HG02678 (cell line): ENCODE measurements at regions not wholly inside any gene's neighbourhood (a gene's known extent, or its start where the extent isn't known, plus 50 kb on each side); places are given as distances from the start of the nearest gene placed in this dataset.

ENCODE experiments used
- ATAC-seq: cut with Tn5 transposase; IDR thresholded peaks from one replicate; pipeline ENCODE4 v1.9.1; 2021; ENCODE audit warnings: mild to moderate bottlenecking, moderate library complexity; ENCODE audit not compliant: unreplicated experiment

- no peak for ATAC-seq
Observed at GRCh38 chr3:59547874-59548273, 498.0 kb upstream of the CFAP20DC start.

DNA sequence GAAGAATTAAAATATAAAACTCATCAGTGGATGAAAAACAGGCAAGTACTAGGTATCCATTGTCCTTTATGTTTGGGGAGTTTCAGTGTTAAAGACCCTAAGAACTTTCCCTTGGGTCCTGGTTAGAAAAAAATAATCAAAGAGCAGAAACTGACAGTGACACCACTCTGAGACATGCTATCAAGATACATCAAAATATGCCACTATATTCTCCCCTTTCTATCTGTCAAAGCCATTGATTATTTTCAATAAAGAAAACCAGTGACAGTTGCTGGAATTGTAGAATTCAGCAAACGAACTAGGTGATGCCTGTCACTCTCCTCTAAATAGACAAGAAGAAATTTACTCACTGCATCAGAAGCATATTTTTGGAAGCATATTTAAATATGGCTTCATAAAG lies 496.7 kb upstream of the CFAP20DC start:
- ATAC-seq: no peak

DNA sequence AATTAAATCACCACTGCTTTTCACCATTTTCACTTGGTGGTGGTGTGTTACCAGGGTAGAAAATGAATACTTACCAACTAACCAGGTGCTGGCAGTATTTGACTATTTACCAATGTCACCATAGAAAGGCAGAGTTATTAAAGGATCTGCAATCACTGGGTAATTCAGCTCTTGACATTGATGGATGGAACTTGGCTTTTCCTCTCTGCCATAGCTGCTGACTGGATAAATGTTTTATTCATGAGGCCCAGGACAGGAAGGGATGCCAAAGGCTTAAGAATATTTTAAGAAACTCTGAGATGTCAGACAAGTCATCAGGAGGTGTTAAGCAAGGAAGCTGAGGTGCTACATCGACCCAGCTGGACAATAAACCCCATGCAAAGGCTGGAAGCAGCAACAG lies 495.5 kb upstream of the CFAP20DC start:
- ATAC-seq: no peak

DNA sequence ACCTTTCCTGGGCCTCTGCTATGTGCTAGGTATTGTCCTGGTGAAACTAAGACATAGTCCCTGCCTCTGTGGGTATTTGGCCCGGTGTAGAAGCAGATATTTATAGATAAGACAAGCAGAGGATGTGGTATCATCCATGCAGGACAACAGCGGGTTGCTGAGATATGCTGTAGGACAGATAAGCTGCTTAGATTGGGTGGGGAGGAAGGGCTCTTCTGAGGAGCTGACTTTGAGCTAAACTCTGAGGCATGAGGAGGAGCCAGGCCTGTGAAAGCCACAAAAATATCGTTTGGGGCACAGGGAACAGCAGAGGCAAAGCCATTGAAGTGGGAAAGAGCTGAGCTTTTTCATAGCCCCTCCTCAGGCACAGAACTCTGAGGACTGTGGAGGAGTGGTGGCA lies 492.5 kb upstream of the CFAP20DC start:
- no peak for ATAC-seq

- ATAC-seq: peak; percentile 91
Observed at GRCh38 chr3:59540696-59541095, 490.9 kb upstream of the CFAP20DC start.

DNA sequence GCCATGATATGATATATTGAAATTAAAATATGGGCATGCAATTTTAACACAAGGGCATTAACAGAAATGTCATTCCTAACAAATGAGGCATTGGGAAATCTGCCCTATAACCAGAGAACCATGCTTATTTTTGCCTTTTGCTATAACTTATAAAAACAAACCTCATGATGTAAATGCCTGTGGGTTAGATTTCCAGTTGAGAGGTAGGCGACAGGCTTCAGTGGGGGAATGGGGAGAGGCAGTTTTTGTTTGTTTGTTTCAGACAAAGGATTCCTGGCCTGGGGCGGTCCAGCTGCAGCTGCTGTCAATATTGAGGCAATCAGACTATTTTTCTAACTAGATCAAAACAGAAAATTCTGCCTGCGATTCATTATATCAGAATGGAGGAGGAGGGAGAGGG lies 490.4 kb upstream of the CFAP20DC start:
- ATAC-seq: no peak

DNA sequence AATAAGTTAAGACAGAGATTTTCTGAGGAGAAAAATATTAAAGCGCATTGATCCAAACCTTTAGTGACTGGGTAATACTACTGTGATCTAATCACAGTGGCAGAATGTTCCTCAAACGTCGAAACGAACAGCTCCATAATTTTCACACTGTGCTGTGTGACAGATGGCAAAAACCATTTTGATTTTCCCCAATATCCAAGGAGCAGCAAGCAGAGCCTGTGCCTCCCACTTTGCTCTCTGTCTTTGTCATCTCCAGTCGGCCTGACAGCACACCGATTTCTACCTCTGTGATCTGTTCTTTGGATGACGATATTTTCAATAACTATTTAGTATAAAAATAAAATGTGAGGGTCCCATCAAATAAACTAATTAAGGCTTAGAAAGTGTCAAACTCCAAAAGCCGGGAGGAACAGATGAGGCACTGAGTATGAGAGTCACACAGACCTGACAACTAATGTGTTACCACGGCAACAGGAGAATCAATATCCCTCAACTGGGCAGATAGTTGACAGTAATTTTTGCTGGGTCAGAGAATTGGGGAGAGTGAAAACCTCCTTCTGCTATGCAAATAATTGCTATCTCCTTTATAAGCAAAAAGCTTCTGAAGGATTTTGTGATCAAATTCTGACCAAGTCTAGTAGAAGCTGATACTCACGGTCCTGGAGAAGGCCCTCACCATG lies 489.1 kb upstream of the CFAP20DC start:
- ATAC-seq: no peak

- ATAC-seq: no peak
Observed at GRCh38 chr3:59535791-59536221, 486.0 kb upstream of the CFAP20DC start.

DNA sequence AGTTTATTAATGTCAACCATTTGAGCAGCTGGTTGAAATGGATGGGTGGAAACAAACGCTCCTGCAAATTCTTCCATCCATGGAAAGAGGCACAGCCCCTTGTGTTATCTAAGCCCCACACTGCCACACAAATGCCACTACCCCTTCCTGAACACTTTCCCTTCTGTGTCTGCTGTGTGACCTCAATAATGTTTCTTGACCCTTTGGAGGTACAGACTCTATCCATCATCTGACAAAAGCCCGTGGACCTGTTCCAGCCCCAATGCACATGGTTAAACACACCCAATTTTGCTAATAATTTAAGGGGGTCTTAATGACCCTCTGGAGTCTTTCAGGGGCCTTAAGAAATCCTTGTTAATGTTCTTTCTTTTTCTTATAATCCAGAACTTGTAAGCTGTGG lies 482.2 kb upstream of the CFAP20DC start:
- no peak for ATAC-seq

- ATAC-seq: no peak
Observed at GRCh38 chr3:59531066-59531745, 481.4 kb upstream of the CFAP20DC start.

DNA sequence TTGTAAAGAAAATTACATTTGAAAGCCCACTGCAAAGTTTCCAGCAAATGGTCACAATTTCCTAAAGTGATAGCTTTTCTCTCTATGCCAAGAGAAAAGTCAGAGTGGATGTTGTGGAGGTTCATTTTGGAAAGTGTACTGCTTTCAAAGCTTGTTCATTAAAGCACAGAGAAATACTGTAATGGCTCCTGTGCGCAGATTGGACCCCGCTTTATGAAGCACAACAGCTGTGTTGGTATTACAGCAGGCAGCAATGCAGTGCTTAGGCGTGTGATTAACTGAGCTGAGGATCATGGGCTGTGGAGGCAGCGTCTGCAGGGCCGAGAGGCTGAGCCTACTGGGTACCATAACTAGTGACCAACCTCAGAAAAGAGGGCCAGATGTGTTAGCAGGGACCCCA lies 478.4 kb upstream of the CFAP20DC start:
- no peak for ATAC-seq

DNA sequence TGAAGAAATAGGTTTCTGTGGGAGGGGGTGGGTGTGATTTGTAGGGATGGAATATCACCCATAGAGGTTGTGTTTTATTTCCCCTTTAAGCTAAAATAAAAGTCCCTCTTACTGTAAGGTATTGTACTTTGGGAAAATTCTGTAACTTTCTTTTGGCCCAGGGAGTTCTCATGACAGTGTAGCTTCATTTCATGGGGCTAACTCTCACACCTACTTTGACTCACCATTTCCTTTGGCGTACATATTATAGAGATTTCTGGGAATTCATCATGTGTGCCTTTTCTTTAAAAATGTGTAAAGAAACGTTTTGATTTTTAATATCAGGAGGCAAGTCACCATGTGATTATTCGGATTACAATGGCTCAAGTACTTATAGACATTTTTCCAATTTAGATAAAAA lies 477.7 kb upstream of the CFAP20DC start:
- no peak for ATAC-seq

- ATAC-seq: no peak
Observed at GRCh38 chr3:59526999-59527398, 477.2 kb upstream of the CFAP20DC start.

- no peak for ATAC-seq
Observed at GRCh38 chr3:59522550-59522949, 472.7 kb upstream of the CFAP20DC start.

DNA sequence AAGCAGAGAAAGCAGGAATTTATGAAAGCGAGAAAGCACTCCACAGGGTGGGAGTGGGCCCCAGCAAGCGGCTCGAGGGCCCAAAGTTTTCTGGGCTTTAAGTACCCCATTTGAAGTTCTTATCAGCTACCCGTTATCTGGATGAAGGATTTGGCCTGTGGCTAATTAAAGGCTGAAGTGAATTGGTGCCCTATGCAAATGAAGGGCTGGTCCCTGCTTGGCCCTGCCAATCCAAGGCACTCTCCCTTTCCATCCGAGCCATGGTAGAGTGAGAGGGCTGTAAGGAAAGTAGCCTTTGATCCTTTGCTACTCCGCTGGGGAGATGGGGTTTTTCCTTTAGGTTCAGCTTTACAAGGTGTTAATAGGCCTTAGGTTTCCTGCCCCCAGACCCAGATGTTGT lies 469.3 kb upstream of the CFAP20DC start:
- no peak for ATAC-seq

GRCh38 chr3:59518283-59519055 lies 468.6 kb upstream of the CFAP20DC start:
- ATAC-seq: no peak

GRCh38 chr3:59517388-59517787 lies 467.6 kb upstream of the CFAP20DC start:
- no peak for ATAC-seq

GRCh38 chr3:59515966-59516365 lies 466.1 kb upstream of the CFAP20DC start:
- ATAC-seq: no peak

DNA sequence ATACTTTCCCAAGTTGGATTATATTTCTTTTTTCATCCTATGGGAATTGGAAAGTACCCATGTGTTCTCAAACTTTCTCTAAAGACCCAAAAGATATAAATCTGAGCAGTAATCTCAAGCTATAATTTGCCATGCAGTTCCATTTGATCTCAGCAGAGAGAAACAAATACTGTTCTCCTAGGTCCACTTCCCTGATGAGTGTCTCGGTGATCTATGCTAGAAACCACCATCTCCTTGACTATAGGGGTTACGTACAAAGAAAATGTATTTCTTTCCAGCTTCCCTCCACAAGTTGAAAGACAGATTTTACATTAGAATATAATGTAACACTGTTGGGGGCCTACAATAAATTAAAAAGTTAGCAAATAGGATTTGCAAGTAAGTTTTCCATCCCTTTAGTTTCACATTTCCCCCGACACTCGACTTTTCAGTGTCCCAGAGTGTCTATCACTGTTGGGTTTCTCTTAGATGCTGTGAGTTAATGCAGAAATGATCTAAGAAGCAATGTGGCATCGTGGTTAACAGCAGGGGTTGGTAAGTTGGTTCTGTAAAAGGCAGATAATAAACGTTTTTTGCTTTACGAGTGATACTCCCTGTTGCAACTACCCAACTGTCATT lies 465.1 kb upstream of the CFAP20DC start:
- ATAC-seq: no peak

DNA sequence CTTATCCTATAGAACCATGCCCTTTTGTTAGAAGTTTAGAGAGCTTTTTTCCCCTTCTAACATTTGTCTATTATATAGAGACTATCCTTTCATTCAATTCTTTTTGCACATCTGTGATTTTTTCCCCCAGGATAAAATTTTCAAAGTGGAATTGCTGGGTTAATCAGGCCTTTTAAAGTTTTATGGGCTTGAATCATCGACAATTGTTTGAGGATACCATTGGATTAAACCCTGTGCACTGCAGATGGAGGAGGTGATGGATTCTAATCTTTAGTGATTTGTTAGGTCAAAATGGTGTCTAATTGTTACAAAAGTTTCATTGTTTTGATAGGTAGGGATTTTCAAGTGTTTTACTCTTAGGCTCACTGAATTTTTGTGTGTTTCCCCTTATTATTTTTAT lies 463.7 kb upstream of the CFAP20DC start:
- ATAC-seq: no peak

- ATAC-seq: no peak
Observed at GRCh38 chr3:59512066-59512465, 462.2 kb upstream of the CFAP20DC start.

DNA sequence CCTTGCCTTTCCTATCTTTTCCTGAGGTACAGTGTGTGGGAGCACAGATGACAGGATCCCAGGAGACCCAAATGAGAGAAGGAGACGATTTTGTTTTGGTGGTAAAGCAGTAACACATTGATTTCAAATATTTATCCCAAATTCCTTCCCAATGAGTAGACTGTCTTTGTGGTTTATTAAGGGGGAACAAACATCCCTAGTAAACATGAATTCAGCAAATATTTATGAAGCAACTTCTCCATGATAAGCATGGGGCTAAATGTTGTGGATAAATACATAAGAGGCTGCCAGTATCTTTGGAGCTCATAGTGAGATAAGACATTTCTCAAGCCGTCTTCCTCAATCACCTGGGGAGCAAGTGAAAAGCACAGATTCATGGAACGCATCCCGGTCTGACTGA lies 460.8 kb upstream of the CFAP20DC start:
- ATAC-seq: no peak
